Gastrocnemius medialis (tissue), 4 donors: ENCODE measurements at regions not wholly inside any gene's neighbourhood (a gene's known extent, or its start where the extent isn't known, plus 50 kb on each side); places are given as distances from the start of the nearest gene placed in this dataset.

Experiments
- ATAC-seq, 2 donors: fragments of 150-250 bp; one replicate each; pipeline ENCODE4 v1.9.1; 2016
- DNase-seq, 2 donors: peaks; one replicate each; pipeline ENCODE4 v3.0.0-alpha.2; 2019
- H3K27ac ChIP-seq, 4 donors: fragments of 200-600 bp; sonication (generic); 1 replicate in 1 of 4; 2 replicates in 3 of 4; pipeline ENCODE4 v1.5.1; 2016 to 2018; ENCODE audit warnings: mild to moderate bottlenecking in 2 of 4, moderate library complexity in 1 of 4
- H3K27me3 ChIP-seq, 3 donors: fragments of 200-600 bp; sonication (generic) in 2 of 3; 1 replicate in 1 of 3; 2 replicates in 2 of 3; pipeline versions ENCODE4 v1.5.1 to v1.6.0; 2016 to 2019; ENCODE audit warnings: mild to moderate bottlenecking in 1 of 3, moderate library complexity in 1 of 3
- H3K36me3 ChIP-seq, 2 donors: fragments of 200-600 bp; sonication (generic) in 1 of 2; one replicate each; pipeline ENCODE4 v1.5.1; 2017 to 2018
- H3K4me1 ChIP-seq, 2 donors: fragments of 200-600 bp; sonication (generic) in 1 of 2; one replicate each; pipeline ENCODE4 v1.5.1; 2016 to 2017; ENCODE audit warnings: mild to moderate bottlenecking in 2 of 2
- H3K4me3 ChIP-seq, 4 donors: fragments of 200-600 bp; sonication (generic) in 3 of 4; 1 replicate in 1 of 4; 2 replicates in 3 of 4; pipeline ENCODE4 v1.5.1; 2016 to 2019; ENCODE audit warnings: mild to moderate bottlenecking in 2 of 4
- H3K9me3 ChIP-seq, 3 donors: fragments of 200-600 bp; sonication (generic) in 2 of 3; 1 replicate in 1 of 3; 2 replicates in 2 of 3; pipeline ENCODE4 v1.5.1; 2016 to 2019
- POLR2A ChIP-seq, 2 donors: fragments of 450-650 bp; IDR thresholded peaks; one replicate each; pipeline ENCODE4 v1.6.1; 2017; ENCODE audit warnings: antibody characterized with exemption in 2 of 2, mild to moderate bottlenecking in 2 of 2, moderate library complexity in 2 of 2
- in situ Hi-C, 4 donors: fragments of 200-750 bp; cut with MboI; loops; one replicate each; pipeline versions ENCODE4 v1.15.0 to v1.8.0; 2017; ENCODE audit warnings: low sequenced_read_pairs in 4 of 4
- intact Hi-C: fragments of 100-400 bp; cut with DNase I; formaldehyde crosslinking; loops from one replicate; pipeline ENCODE4 v1.15.1; 2023; ENCODE audit warnings: low total_unique reads
- TF ChIP-seq, protein P1 (sequence below), 5 experiments: fragments of 450-650 bp in 3 of 5; fragments of 200-600 bp in 2 of 5; sonication (generic) in 2 of 5; IDR thresholded peaks in 4 of 5; conservative IDR thresholded peaks in 1 of 5; 1 replicate in 4 of 5; 2 replicates in 1 of 5; pipeline ENCODE4 v1.5.1; 2016 to 2019; ENCODE audit warnings: antibody characterized with exemption in 5 of 5, mild to moderate bottlenecking in 3 of 5, moderate library complexity in 3 of 5

DNA sequence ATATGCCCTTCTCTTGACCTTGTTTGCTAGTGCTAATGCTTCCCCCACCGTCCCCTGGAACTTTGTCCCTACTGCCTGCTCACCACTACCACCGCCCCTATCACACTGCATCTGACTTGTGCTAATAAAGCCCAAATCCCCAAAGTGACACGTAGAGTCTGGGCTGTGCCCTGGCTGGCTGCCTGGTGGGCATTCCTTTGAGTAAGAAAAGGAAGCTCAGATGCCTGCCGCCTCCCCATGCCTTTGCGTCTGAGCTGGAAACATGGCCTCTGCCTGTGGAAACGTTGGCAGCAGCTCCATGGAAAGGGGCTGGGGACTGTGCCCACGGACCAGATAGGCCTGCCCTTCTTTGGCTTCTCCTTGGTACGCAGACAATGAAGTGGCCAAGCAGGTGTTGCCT is 138.3 kb downstream of the CYP26A1 start:
- in situ Hi-C loops, result no loop called here
- no peak overlapping the region for H3K27ac ChIP-seq
- H3K9me3 ChIP-seq, result no peaks in the 10 kb centered on the region
- no peak for DNase-seq
- TF ChIP-seq, protein P1, sequence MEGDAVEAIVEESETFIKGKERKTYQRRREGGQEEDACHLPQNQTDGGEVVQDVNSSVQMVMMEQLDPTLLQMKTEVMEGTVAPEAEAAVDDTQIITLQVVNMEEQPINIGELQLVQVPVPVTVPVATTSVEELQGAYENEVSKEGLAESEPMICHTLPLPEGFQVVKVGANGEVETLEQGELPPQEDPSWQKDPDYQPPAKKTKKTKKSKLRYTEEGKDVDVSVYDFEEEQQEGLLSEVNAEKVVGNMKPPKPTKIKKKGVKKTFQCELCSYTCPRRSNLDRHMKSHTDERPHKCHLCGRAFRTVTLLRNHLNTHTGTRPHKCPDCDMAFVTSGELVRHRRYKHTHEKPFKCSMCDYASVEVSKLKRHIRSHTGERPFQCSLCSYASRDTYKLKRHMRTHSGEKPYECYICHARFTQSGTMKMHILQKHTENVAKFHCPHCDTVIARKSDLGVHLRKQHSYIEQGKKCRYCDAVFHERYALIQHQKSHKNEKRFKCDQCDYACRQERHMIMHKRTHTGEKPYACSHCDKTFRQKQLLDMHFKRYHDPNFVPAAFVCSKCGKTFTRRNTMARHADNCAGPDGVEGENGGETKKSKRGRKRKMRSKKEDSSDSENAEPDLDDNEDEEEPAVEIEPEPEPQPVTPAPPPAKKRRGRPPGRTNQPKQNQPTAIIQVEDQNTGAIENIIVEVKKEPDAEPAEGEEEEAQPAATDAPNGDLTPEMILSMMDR (IDR thresholded peaks at IDR 0.05 in 4 of 5, conservative IDR thresholded peaks at IDR 0.05 in 1 of 5), result no peak
- no peak for TF ChIP-seq POLR2A (IDR thresholded peaks at IDR 0.05)
- intact Hi-C loops, result no loop called here
- no peaks in the 10 kb centered on the region for H3K27me3 ChIP-seq
- no peaks in the 10 kb centered on the region for H3K36me3 ChIP-seq
- H3K4me1 ChIP-seq, result no peaks in the 10 kb centered on the region
- ATAC-seq, result no peak
- H3K4me3 ChIP-seq, result no peak overlapping the region

DNA sequence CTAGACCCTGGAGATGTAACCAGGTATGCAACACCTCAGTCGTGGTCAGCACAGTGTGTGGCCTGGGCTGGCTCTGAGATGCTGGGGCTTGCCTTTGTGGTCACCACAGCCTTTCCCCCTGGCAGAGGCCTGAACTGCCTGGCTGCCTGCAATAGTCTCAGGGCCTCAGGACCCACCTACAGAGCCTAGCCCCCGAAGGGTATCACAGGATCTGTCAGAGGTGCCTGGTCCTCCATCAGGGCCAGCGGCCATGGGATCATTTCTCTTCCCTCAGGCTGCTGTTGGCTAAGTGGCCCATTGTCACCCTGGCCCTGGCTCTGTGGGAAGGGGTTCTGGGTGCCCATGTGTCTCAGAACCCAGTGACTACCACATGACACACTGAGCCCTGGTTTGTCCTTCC is 141.6 kb downstream of the CYP26A1 start:
- H3K36me3 ChIP-seq, result no peaks in the 10 kb centered on the region
- ATAC-seq, result no peak
- no peak for TF ChIP-seq POLR2A (IDR thresholded peaks at IDR 0.05)
- TF ChIP-seq, protein P1 (IDR thresholded peaks at IDR 0.05 in 4 of 5, conservative IDR thresholded peaks at IDR 0.05 in 1 of 5), result no peak
- H3K27me3 ChIP-seq, result no peaks in the 10 kb centered on the region
- H3K4me1 ChIP-seq, result no peaks in the 10 kb centered on the region
- H3K27ac ChIP-seq, result no peak overlapping the region
- DNase-seq, result no peak
- no peak overlapping the region for H3K4me3 ChIP-seq
- intact Hi-C loops, result no loop called here
- in situ Hi-C loops, result no loop called here
- no peaks in the 10 kb centered on the region for H3K9me3 ChIP-seq

DNA sequence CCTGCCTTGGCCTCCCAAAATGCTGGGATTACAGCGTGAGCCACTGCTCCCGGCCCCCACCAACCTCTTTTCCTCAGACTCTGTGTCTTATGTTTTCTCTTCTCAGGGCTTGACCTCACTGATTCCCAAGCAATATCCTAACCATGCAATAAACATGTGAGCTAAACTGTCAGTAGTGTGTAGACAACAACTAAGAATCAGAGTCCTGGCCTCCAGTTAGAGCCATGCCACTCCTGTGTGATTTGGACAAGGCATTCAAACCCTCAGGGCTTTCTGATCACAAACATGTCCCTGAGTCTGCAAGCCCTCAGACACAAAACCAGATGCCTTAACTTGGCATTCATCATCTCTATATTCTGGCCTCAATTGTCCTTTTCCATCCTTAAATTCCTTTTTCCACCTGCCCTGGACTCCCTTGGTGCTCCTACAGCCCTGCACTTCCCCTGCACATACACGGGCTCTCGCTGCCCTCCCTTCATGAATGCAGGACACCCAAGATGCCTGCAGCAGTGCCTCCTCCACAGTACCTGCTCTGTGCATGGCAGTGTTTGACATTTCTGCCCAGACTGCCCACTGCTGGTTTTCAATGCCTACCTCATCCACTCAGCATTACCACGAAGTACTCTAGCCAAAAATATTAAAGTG is 142.8 kb downstream of the CYP26A1 start:
- no peak for DNase-seq
- ATAC-seq, result no peak
- no peaks in the 10 kb centered on the region for H3K27me3 ChIP-seq
- H3K36me3 ChIP-seq, result no peaks in the 10 kb centered on the region
- no peak overlapping the region for H3K4me3 ChIP-seq
- TF ChIP-seq POLR2A (IDR thresholded peaks at IDR 0.05), result no peak
- TF ChIP-seq, protein P1 (IDR thresholded peaks at IDR 0.05 in 4 of 5, conservative IDR thresholded peaks at IDR 0.05 in 1 of 5), result no peak
- in situ Hi-C loops (no loop called here), intact Hi-C loops (no loop called here)
- no peak overlapping the region for H3K27ac ChIP-seq
- H3K4me1 ChIP-seq, result no peaks in the 10 kb centered on the region
- H3K9me3 ChIP-seq, result no peaks in the 10 kb centered on the region

DNA sequence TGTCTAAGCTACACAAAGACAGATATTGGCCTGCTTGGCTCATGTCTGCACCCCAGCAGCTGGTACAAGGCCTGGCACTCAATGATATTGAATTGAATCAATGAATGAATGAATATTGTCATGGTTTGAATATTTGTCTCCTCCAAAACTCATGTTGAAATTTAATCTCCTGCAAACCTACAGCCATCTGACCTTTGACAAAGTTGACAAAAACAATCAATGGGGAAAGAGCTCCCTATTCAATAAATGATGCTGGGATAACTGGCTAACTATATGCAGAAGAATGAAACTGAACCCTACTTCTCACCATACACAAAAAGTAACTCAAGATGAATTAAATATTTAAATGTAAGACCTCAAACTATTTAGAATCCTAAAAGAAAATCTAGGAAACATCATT is 144.7 kb downstream of the CYP26A1 start:
- Histone ChIP-seq H3K9me3 (no peaks in the 10 kb centered on the region), H3K36me3 (no peaks in the 10 kb centered on the region), H3K27ac (no peak overlapping the region), H3K4me1 (no peaks in the 10 kb centered on the region), H3K4me3 (no peak overlapping the region), H3K27me3 (no peaks in the 10 kb centered on the region)
- no peak for DNase-seq
- no peak for TF ChIP-seq POLR2A (IDR thresholded peaks at IDR 0.05)
- TF ChIP-seq, protein P1 (IDR thresholded peaks at IDR 0.05 in 4 of 5, conservative IDR thresholded peaks at IDR 0.05 in 1 of 5), result no peak
- intact Hi-C loops, result no loop called here
- ATAC-seq, result no peak
- in situ Hi-C loops, result no loop called here

DNA sequence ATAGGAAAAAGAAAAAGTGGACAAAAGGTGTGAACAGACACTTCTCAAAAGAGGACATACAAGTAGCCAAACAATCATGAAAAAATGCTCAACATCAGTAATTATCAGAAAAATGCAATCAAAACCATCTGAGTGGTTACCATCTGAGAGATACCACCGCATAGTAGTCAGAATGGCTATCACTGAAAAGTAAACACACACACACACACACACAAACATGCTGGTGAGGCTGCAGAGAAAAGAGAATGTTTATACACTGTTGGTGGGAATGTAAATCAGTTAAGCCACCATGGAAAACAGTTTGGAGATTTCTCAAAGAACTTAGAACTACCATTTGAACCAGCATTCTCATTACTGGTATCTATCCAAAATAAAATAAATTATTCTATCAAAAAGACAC is 145.7 kb downstream of the CYP26A1 start:
- H3K27me3 ChIP-seq, result no peaks in the 10 kb centered on the region
- H3K4me3 ChIP-seq, result no peak overlapping the region
- no peaks in the 10 kb centered on the region for H3K4me1 ChIP-seq
- no peaks in the 10 kb centered on the region for H3K9me3 ChIP-seq
- in situ Hi-C loops (no loop called here), intact Hi-C loops (loop anchor here (1.0 kb wide), 1 partner anchor 17 kb away; no protein-coding TSS in a partner anchor)
- H3K36me3 ChIP-seq, result no peaks in the 10 kb centered on the region
- no peak for TF ChIP-seq POLR2A (IDR thresholded peaks at IDR 0.05)
- TF ChIP-seq, protein P1 (IDR thresholded peaks at IDR 0.05 in 4 of 5, conservative IDR thresholded peaks at IDR 0.05 in 1 of 5), result no peak
- no peak overlapping the region for H3K27ac ChIP-seq
- no peak for ATAC-seq
- DNase-seq, result no peak
